ENCODE measurements at regions not wholly inside any gene's neighbourhood (a gene's known extent, or its start where the extent isn't known, plus 50 kb on each side); places are given as distances from the start of the nearest gene placed in this dataset.
A peak's percentile ranks its signal among the peaks of the same experiment; 100 is the strongest.

GRCh38 chr3:1495466-1495865 is 402.6 kb downstream of the CNTN6 start:
- Mint-ChIP-seq H3K27me3 (no peaks in the 10 kb centered on the region), H3K4me3 (no peak overlapping the region), H3K27ac (no peak overlapping the region), H3K4me1 (no peaks in the 10 kb centered on the region), H3K36me3 (no peaks in the 10 kb centered on the region), H3K9me3 (peaks cover 0 to 11% (median 4%) of the 10 kb centered on the region in 8 donors)
- no peaks in the 10 kb centered on the region for H3K36me3 ChIP-seq (ENCODE audit: insufficient read depth, low read length)
- DNase-seq: no peak
- no peak overlapping the region for H3K27ac ChIP-seq (ENCODE audit: low read depth, low read length)
- ChIA-PET CTCF (ENCODE audit: partially characterized antibody) (no interaction called here), POLR2A (ENCODE audit: partially characterized antibody) (no interaction called here)
- no peaks in the 10 kb centered on the region for H3K27me3 ChIP-seq (ENCODE audit: insufficient read depth, low read length)
- no peaks in the 10 kb centered on the region for H3K9me3 ChIP-seq (ENCODE audit: control insufficient read depth in 1 of 2, low read length in 2 of 2)
- intact Hi-C loops (cut with micrococcal nuclease): no loop called here
- H3K4me1 ChIP-seq (ENCODE audit: insufficient read depth, low read length): no peaks in the 10 kb centered on the region
- no peak overlapping the region for H3K4me3 ChIP-seq (ENCODE audit: low read length in 2 of 2)

GRCh38 chr3:1499694-1500093 is 406.9 kb downstream of the CNTN6 start:
- intact Hi-C loops (cut with micrococcal nuclease): no loop called here
- H3K36me3 ChIP-seq (ENCODE audit: insufficient read depth, low read length): no peaks in the 10 kb centered on the region
- H3K27me3 ChIP-seq (ENCODE audit: insufficient read depth, low read length): no peaks in the 10 kb centered on the region
- Mint-ChIP-seq H3K4me3 (no peak overlapping the region), H3K9me3 (peaks cover 0 to 8% (median 4%) of the 10 kb centered on the region in 8 donors), H3K27me3 (no peaks in the 10 kb centered on the region), H3K27ac (no peak overlapping the region), H3K36me3 (no peaks in the 10 kb centered on the region), H3K4me1 (no peaks in the 10 kb centered on the region)
- H3K27ac ChIP-seq (ENCODE audit: low read depth, low read length): no peak overlapping the region
- CTCF ChIA-PET (ENCODE audit: partially characterized antibody): no interaction called here
- no peak for DNase-seq
- no peaks in the 10 kb centered on the region for H3K9me3 ChIP-seq (ENCODE audit: control insufficient read depth in 1 of 2, low read length in 2 of 2)
- H3K4me1 ChIP-seq (ENCODE audit: insufficient read depth, low read length): no peaks in the 10 kb centered on the region
- POLR2A ChIA-PET (ENCODE audit: partially characterized antibody): no interaction called here
- H3K4me3 ChIP-seq (ENCODE audit: low read length in 2 of 2): no peak overlapping the region

GRCh38 chr3:1501406-1502115 is 408.7 kb downstream of the CNTN6 start:
- H3K9me3 Mint-ChIP-seq: peaks cover 0 to 7% (median 3%) of the 10 kb centered on the region in 8 donors
- H3K27ac Mint-ChIP-seq: no peak overlapping the region
- H3K4me1 Mint-ChIP-seq: no peaks in the 10 kb centered on the region

GRCh38 chr3:1506090-1506489 is 413.3 kb downstream of the CNTN6 start:
- H3K4me3 ChIP-seq (ENCODE audit: low read length in 2 of 2): no peak overlapping the region
- ChIA-PET POLR2A (ENCODE audit: partially characterized antibody) (no interaction called here), CTCF (ENCODE audit: partially characterized antibody) (no interaction called here)
- intact Hi-C loops (cut with micrococcal nuclease): no loop called here
- H3K36me3 Mint-ChIP-seq: no peaks in the 10 kb centered on the region
- no peaks in the 10 kb centered on the region for H3K9me3 ChIP-seq (ENCODE audit: control insufficient read depth in 1 of 2, low read length in 2 of 2)
- H3K27me3 Mint-ChIP-seq: no peaks in the 10 kb centered on the region
- H3K4me1 Mint-ChIP-seq: no peaks in the 10 kb centered on the region
- no peak overlapping the region for H3K27ac ChIP-seq (ENCODE audit: low read depth, low read length)
- no peak overlapping the region for H3K4me3 Mint-ChIP-seq
- no peaks in the 10 kb centered on the region for H3K36me3 ChIP-seq (ENCODE audit: insufficient read depth, low read length)
- no peak overlapping the region for H3K27ac Mint-ChIP-seq
- no peak for DNase-seq
- H3K4me1 ChIP-seq (ENCODE audit: insufficient read depth, low read length): no peaks in the 10 kb centered on the region
- no peaks in the 10 kb centered on the region for H3K27me3 ChIP-seq (ENCODE audit: insufficient read depth, low read length)
- peaks cover 0 to 9% (median 4%) of the 10 kb centered on the region in 8 donors for H3K9me3 Mint-ChIP-seq

More at GRCh38 chr3:1501406-1502115, 408.7 kb downstream of the CNTN6 start:
- ChIA-PET CTCF (ENCODE audit: partially characterized antibody) (no interaction called here), POLR2A (ENCODE audit: partially characterized antibody) (no interaction called here)
- Histone ChIP-seq H3K4me1 (ENCODE audit: insufficient read depth, low read length) (no peaks in the 10 kb centered on the region), H3K4me3 (ENCODE audit: low read length in 2 of 2) (no peak overlapping the region), H3K36me3 (ENCODE audit: insufficient read depth, low read length) (no peaks in the 10 kb centered on the region), H3K27ac (ENCODE audit: low read depth, low read length) (no peak overlapping the region), H3K9me3 (ENCODE audit: control insufficient read depth in 1 of 2, low read length in 2 of 2) (no peaks in the 10 kb centered on the region), H3K27me3 (ENCODE audit: insufficient read depth, low read length) (no peaks in the 10 kb centered on the region)
- H3K36me3 Mint-ChIP-seq: no peaks in the 10 kb centered on the region
- H3K4me3 Mint-ChIP-seq: no peak overlapping the region
- DNase-seq: no peak
- intact Hi-C loops (cut with micrococcal nuclease): no loop called here
- no peaks in the 10 kb centered on the region for H3K27me3 Mint-ChIP-seq

- Histone ChIP-seq H3K4me3 (ENCODE audit: low read length in 2 of 2) (no peak overlapping the region), H3K27me3 (ENCODE audit: insufficient read depth, low read length) (no peaks in the 10 kb centered on the region), H3K36me3 (ENCODE audit: insufficient read depth, low read length) (no peaks in the 10 kb centered on the region), H3K9me3 (ENCODE audit: control insufficient read depth in 1 of 2, low read length in 2 of 2) (no peaks in the 10 kb centered on the region), H3K27ac (ENCODE audit: low read depth, low read length) (no peak overlapping the region), H3K4me1 (ENCODE audit: insufficient read depth, low read length) (no peaks in the 10 kb centered on the region)
- POLR2A ChIA-PET (ENCODE audit: partially characterized antibody): no interaction called here
- no peaks in the 10 kb centered on the region for H3K27me3 Mint-ChIP-seq
- H3K4me1 Mint-ChIP-seq: no peaks in the 10 kb centered on the region
- intact Hi-C loops (cut with micrococcal nuclease): no loop called here
- H3K9me3 Mint-ChIP-seq: peaks cover 0 to 14% (median 4%) of the 10 kb centered on the region in 8 donors
- CTCF ChIA-PET (ENCODE audit: partially characterized antibody): no interaction called here
- no peak for DNase-seq
- no peak overlapping the region for H3K27ac Mint-ChIP-seq
- no peak overlapping the region for H3K4me3 Mint-ChIP-seq
- no peaks in the 10 kb centered on the region for H3K36me3 Mint-ChIP-seq
These were observed 420.8 kb downstream of the CNTN6 start for GRCh38 chr3:1513662-1514061.

GRCh38 chr3:1515882-1516281 is 423.1 kb downstream of the CNTN6 start:
- no peak overlapping the region for H3K4me3 Mint-ChIP-seq

DNA sequence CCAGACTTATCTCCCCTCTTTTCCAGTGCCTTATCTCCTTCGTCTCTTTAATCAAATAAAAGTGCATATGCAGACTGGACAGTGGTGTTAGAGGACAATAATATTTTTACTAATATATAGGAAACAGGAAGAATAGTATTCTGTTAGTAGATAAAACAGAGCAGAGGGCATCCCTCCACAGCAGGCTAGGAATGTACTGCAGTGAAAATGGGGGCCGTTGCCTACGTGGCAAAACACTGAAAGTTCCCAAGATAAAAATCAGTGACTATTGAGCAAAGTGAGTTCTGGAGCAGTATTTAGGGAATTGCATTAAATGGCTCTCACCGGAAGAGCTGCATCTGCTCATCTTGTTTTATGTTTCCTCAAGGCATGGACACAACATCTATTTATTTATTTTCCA is 435.0 kb downstream of the CNTN6 start:
- H3K9me3 ChIP-seq (ENCODE audit: control insufficient read depth in 1 of 2, low read length in 2 of 2): no peaks in the 10 kb centered on the region
- no peaks in the 10 kb centered on the region for H3K4me1 ChIP-seq (ENCODE audit: insufficient read depth, low read length)
- ChIA-PET CTCF (ENCODE audit: partially characterized antibody) (no interaction called here), POLR2A (ENCODE audit: partially characterized antibody) (no interaction called here)
- no peak overlapping the region for H3K27ac ChIP-seq (ENCODE audit: low read depth, low read length)
- Mint-ChIP-seq H3K27ac (peak overlapping the region in 1 of 7 donors; percentile 38), H3K9me3 (peaks cover 0 to 11% (median 7%) of the 10 kb centered on the region in 8 donors), H3K36me3 (peaks cover 0 to 3% of the 10 kb centered on the region in 2 donors), H3K4me3 (no peak overlapping the region), H3K4me1 (no peaks in the 10 kb centered on the region), H3K27me3 (no peaks in the 10 kb centered on the region)
- no peak for DNase-seq
- H3K4me3 ChIP-seq (ENCODE audit: low read length in 2 of 2): no peak overlapping the region
- H3K27me3 ChIP-seq (ENCODE audit: insufficient read depth, low read length): no peaks in the 10 kb centered on the region
- intact Hi-C loops (cut with micrococcal nuclease): no loop called here
- H3K36me3 ChIP-seq (ENCODE audit: insufficient read depth, low read length): no peaks in the 10 kb centered on the region

More at GRCh38 chr3:1515882-1516281, 423.1 kb downstream of the CNTN6 start:
- H3K27me3 Mint-ChIP-seq: no peaks in the 10 kb centered on the region
- H3K4me1 Mint-ChIP-seq: no peaks in the 10 kb centered on the region
- Histone ChIP-seq H3K9me3 (ENCODE audit: control insufficient read depth in 1 of 2, low read length in 2 of 2) (no peaks in the 10 kb centered on the region), H3K36me3 (ENCODE audit: insufficient read depth, low read length) (no peaks in the 10 kb centered on the region), H3K4me1 (ENCODE audit: insufficient read depth, low read length) (no peaks in the 10 kb centered on the region), H3K4me3 (ENCODE audit: low read length in 2 of 2) (no peak overlapping the region), H3K27ac (ENCODE audit: low read depth, low read length) (no peak overlapping the region), H3K27me3 (ENCODE audit: insufficient read depth, low read length) (no peaks in the 10 kb centered on the region)
- H3K36me3 Mint-ChIP-seq: no peaks in the 10 kb centered on the region
- no peak overlapping the region for H3K27ac Mint-ChIP-seq
- POLR2A ChIA-PET (ENCODE audit: partially characterized antibody): no interaction called here
- intact Hi-C loops (cut with micrococcal nuclease): no loop called here
- DNase-seq: no peak
- H3K9me3 Mint-ChIP-seq: peaks cover 0 to 10% (median 4%) of the 10 kb centered on the region in 8 donors
- CTCF ChIA-PET (ENCODE audit: partially characterized antibody): no interaction called here

DNA sequence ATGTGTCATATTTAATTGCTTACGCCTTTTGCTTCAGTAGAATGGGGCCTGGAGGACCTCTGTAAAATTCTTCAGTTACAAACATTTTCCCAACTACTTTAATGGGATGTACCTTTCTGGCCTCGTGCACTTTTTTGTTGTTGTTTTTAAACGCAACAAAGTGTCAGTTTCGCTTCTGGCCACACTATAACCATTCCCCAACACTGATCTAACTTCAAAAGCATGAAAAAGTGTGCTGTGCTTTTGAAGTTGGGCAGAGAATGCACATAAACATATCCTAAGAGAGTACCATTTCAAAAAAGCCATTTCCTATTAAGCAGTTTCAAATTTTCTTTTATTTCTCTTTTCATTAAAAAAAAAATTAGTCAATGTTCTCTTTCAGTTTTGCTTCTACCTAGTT is 435.8 kb downstream of the CNTN6 start:
- Mint-ChIP-seq H3K36me3 (no peaks in the 10 kb centered on the region), H3K9me3 (peaks cover 0 to 11% (median 5%) of the 10 kb centered on the region in 8 donors), H3K27me3 (no peaks in the 10 kb centered on the region), H3K27ac (no peak overlapping the region), H3K4me3 (no peak overlapping the region), H3K4me1 (no peaks in the 10 kb centered on the region)
- Histone ChIP-seq H3K36me3 (ENCODE audit: insufficient read depth, low read length) (no peaks in the 10 kb centered on the region), H3K27ac (ENCODE audit: low read depth, low read length) (no peak overlapping the region), H3K27me3 (ENCODE audit: insufficient read depth, low read length) (no peaks in the 10 kb centered on the region), H3K4me3 (ENCODE audit: low read length in 2 of 2) (no peak overlapping the region), H3K4me1 (ENCODE audit: insufficient read depth, low read length) (no peaks in the 10 kb centered on the region), H3K9me3 (ENCODE audit: control insufficient read depth in 1 of 2, low read length in 2 of 2) (no peaks in the 10 kb centered on the region)
- POLR2A ChIA-PET (ENCODE audit: partially characterized antibody): no interaction called here
- no peak for DNase-seq
- CTCF ChIA-PET (ENCODE audit: partially characterized antibody): no interaction called here
- intact Hi-C loops (cut with micrococcal nuclease): no loop called here
